ENCODE measurements at regions not wholly inside any gene's neighbourhood (a gene's known extent, or its start where the extent isn't known, plus 50 kb on each side); places are given as distances from the start of the nearest gene placed in this dataset.

- no peaks in the 10 kb centered on the region for H3K79me2 ChIP-seq (ENCODE audit: insufficient read depth, low read length)
- no peak overlapping the region for H2AFZ ChIP-seq (ENCODE audit: low read length)
- no peak overlapping the region for H3K4me2 ChIP-seq (ENCODE audit: insufficient read depth, low read length)
- no peak overlapping the region for H3K4me3 ChIP-seq (ENCODE audit: insufficient read depth, low read length)
- no peaks in the 10 kb centered on the region for H3K27me3 ChIP-seq (ENCODE audit: insufficient read depth, low read length)
- no peak for TF ChIP-seq CTCF (IDR thresholded peaks at IDR 0.05; ENCODE audit: extremely low read depth, low read depth, low read length)
- H4K20me1 ChIP-seq (ENCODE audit: insufficient read depth, low read length), result no peaks in the 10 kb centered on the region
- H3K27ac ChIP-seq (ENCODE audit: low read depth, low read length), result no peak overlapping the region
- H3K36me3 ChIP-seq (ENCODE audit: insufficient read depth, low read length), result no peaks in the 10 kb centered on the region
- DNase-seq (ENCODE audit: insufficient read length, low spot score, missing footprints), result no peak
- H3K9me3 ChIP-seq (ENCODE audit: low read depth, low read length), result no peaks in the 10 kb centered on the region
- peaks cover 4% of the 10 kb centered on the region for H3K4me1 ChIP-seq (ENCODE audit: insufficient read depth, low read length)
Observed at GRCh38 chr5:93337138-93337537, 243.9 kb downstream of the NR2F1-AS1 start.

GRCh38 chr5:93336330-93337110 is 244.5 kb downstream of the NR2F1-AS1 start:
- no peaks in the 10 kb centered on the region for H3K27me3 ChIP-seq (ENCODE audit: insufficient read depth, low read length)
- H3K9me3 ChIP-seq (ENCODE audit: low read depth, low read length), result no peaks in the 10 kb centered on the region
- TF ChIP-seq CTCF (IDR thresholded peaks at IDR 0.05; ENCODE audit: extremely low read depth, low read depth, low read length), result no peak
- H3K4me3 ChIP-seq (ENCODE audit: insufficient read depth, low read length), result no peak overlapping the region
- H3K27ac ChIP-seq (ENCODE audit: low read depth, low read length), result no peak overlapping the region
- H3K4me1 ChIP-seq (ENCODE audit: insufficient read depth, low read length), result peaks cover 4% of the 10 kb centered on the region
- H3K36me3 ChIP-seq (ENCODE audit: insufficient read depth, low read length), result no peaks in the 10 kb centered on the region
- no peak overlapping the region for H3K4me2 ChIP-seq (ENCODE audit: insufficient read depth, low read length)
- DNase-seq (ENCODE audit: insufficient read length, low spot score, missing footprints), result no peak
- H3K79me2 ChIP-seq (ENCODE audit: insufficient read depth, low read length), result no peaks in the 10 kb centered on the region
- H2AFZ ChIP-seq (ENCODE audit: low read length), result no peak overlapping the region
- no peaks in the 10 kb centered on the region for H4K20me1 ChIP-seq (ENCODE audit: insufficient read depth, low read length)

GRCh38 chr5:93331863-93332262 is 249.2 kb downstream of the NR2F1-AS1 start:
- no peaks in the 10 kb centered on the region for H3K79me2 ChIP-seq (ENCODE audit: insufficient read depth, low read length)
- no peak overlapping the region for H3K4me2 ChIP-seq (ENCODE audit: insufficient read depth, low read length)

More at GRCh38 chr5:93331863-93332262, 249.2 kb downstream of the NR2F1-AS1 start:
- H3K9me3 ChIP-seq (ENCODE audit: low read depth, low read length), result no peaks in the 10 kb centered on the region
- no peak for TF ChIP-seq CTCF (IDR thresholded peaks at IDR 0.05; ENCODE audit: extremely low read depth, low read depth, low read length)
- no peak overlapping the region for H3K4me3 ChIP-seq (ENCODE audit: insufficient read depth, low read length)
- H3K27ac ChIP-seq (ENCODE audit: low read depth, low read length), result no peak overlapping the region
- no peak for DNase-seq (ENCODE audit: insufficient read length, low spot score, missing footprints)
- H4K20me1 ChIP-seq (ENCODE audit: insufficient read depth, low read length), result no peaks in the 10 kb centered on the region
- H3K36me3 ChIP-seq (ENCODE audit: insufficient read depth, low read length), result no peaks in the 10 kb centered on the region
- peaks cover 4% of the 10 kb centered on the region for H3K4me1 ChIP-seq (ENCODE audit: insufficient read depth, low read length)
- no peak overlapping the region for H2AFZ ChIP-seq (ENCODE audit: low read length)
- no peaks in the 10 kb centered on the region for H3K27me3 ChIP-seq (ENCODE audit: insufficient read depth, low read length)
